Suprapubic skin (tissue), 4 donors: ENCODE measurements at regions not wholly inside any gene's neighbourhood (a gene's known extent, or its start where the extent isn't known, plus 50 kb on each side); places are given as distances from the start of the nearest gene placed in this dataset.

Source experiments
- DNase-seq, 2 donors: peaks; one replicate each; pipeline ENCODE4 v3.0.0-alpha.2; 2019; ENCODE audit warnings: low spot score in 2 of 2
- H3K27ac ChIP-seq: fragments of 200-600 bp; sonication (generic); one replicate; pipeline ENCODE4 v1.5.1; 2019
- H3K27me3 ChIP-seq: fragments of 200-600 bp; sonication (generic); one replicate; pipeline ENCODE4 v1.5.1; 2019
- H3K36me3 ChIP-seq: fragments of 200-600 bp; sonication (generic); one replicate; pipeline ENCODE4 v1.5.1; 2019
- H3K4me1 ChIP-seq: fragments of 200-600 bp; sonication (generic); one replicate; pipeline ENCODE4 v1.5.1; 2019
- H3K4me3 ChIP-seq: fragments of 200-600 bp; sonication (generic); one replicate; pipeline ENCODE4 v1.5.1; 2019; ENCODE audit warnings: mild to moderate bottlenecking
- H3K9me3 ChIP-seq: fragments of 200-600 bp; sonication (generic); one replicate; pipeline ENCODE4 v1.5.1; 2019
- EP300 ChIP-seq: sonication (generic); formaldehyde crosslinking; IDR thresholded peaks from one replicate; pipeline ENCODE4 v1.6.1; 2017; ENCODE audit warnings: antibody characterized with exemption
- POLR2A ChIP-seq, 2 donors: fragments of 450-650 bp; IDR thresholded peaks; one replicate each; pipeline ENCODE4 v1.6.1; 2017; ENCODE audit warnings: antibody characterized with exemption in 2 of 2, mild to moderate bottlenecking in 2 of 2, moderate library complexity in 2 of 2
- POLR2AphosphoS5 ChIP-seq, 3 donors: sonication (generic); formaldehyde crosslinking; IDR thresholded peaks; one replicate each; pipeline ENCODE4 v1.6.1; 2017; ENCODE audit warnings: antibody characterized with exemption in 3 of 3
- WGBS: methylation state at CpG from one replicate; pipeline ENCODE4 v1.1.5; 2018; 5-methylcytosine and 5-hydroxymethylcytosine counted together
- TF ChIP-seq, protein P1 (sequence below), 2 donors: fragments of 200-600 bp in 1 of 2; fragments of 450-650 bp in 1 of 2; sonication (generic) in 1 of 2; IDR thresholded peaks; one replicate each; pipeline ENCODE4 v1.5.1; 2016 to 2019; ENCODE audit warnings: antibody characterized with exemption in 2 of 2, mild to moderate bottlenecking in 1 of 2, moderate library complexity in 1 of 2

DNA sequence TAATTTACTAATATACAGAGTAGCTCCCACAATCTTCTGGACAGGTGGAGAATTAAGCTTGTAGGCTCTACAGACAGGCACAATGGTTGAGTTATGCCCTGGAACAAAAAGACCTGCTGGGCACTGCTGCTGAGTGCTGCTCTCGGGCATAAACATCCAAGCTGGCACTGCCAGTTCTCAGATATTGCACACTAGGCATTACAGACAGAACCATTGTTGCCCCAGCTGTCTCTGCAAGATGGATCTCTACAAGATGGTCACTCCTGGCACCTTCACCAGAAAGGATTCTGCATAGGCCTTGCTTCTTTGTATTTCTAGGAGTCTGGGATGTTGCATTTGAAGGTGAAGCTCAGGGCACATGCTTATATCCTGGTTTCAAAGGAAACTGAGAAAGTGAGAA, 527.1 kb downstream of the STIM2 start:
- Histone ChIP-seq H3K4me1 (no peaks in the 10 kb centered on the region), H3K4me3 (no peak overlapping the region), H3K27me3 (no peaks in the 10 kb centered on the region), H3K27ac (no peak overlapping the region), H3K9me3 (no peaks in the 10 kb centered on the region), H3K36me3 (no peaks in the 10 kb centered on the region)
- WGBS: 45% methylated on average over 1 of the region's 1 CpG
- TF ChIP-seq EP300 (no peak), POLR2A (IDR thresholded peaks at IDR 0.05) (no peak), POLR2AphosphoS5 (IDR thresholded peaks at IDR 0.05) (no peak)
- TF ChIP-seq, protein P1, sequence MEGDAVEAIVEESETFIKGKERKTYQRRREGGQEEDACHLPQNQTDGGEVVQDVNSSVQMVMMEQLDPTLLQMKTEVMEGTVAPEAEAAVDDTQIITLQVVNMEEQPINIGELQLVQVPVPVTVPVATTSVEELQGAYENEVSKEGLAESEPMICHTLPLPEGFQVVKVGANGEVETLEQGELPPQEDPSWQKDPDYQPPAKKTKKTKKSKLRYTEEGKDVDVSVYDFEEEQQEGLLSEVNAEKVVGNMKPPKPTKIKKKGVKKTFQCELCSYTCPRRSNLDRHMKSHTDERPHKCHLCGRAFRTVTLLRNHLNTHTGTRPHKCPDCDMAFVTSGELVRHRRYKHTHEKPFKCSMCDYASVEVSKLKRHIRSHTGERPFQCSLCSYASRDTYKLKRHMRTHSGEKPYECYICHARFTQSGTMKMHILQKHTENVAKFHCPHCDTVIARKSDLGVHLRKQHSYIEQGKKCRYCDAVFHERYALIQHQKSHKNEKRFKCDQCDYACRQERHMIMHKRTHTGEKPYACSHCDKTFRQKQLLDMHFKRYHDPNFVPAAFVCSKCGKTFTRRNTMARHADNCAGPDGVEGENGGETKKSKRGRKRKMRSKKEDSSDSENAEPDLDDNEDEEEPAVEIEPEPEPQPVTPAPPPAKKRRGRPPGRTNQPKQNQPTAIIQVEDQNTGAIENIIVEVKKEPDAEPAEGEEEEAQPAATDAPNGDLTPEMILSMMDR (IDR thresholded peaks at IDR 0.05): no peak
- DNase-seq: no peak

DNA sequence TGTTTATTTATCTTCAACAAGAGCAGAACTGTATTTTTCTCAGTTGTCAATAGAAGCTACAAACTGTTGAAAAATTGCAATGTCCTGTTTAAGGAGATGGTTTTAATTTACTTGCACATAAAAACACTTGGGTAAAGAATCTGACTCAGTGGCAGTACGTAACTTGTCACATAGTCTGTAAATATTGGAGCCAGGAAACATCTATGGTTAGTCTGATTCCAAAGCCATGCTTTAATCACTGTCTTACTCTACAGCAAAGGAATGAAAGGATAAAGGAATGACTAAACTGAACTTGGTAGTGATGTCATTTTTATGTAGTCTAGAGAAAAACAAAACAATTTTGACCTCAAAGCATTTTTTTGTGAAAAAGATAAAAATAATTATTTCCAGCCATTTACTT, 537.2 kb downstream of the STIM2 start:
- 54% methylated on average over 1 of the region's 1 CpG for WGBS

DNA sequence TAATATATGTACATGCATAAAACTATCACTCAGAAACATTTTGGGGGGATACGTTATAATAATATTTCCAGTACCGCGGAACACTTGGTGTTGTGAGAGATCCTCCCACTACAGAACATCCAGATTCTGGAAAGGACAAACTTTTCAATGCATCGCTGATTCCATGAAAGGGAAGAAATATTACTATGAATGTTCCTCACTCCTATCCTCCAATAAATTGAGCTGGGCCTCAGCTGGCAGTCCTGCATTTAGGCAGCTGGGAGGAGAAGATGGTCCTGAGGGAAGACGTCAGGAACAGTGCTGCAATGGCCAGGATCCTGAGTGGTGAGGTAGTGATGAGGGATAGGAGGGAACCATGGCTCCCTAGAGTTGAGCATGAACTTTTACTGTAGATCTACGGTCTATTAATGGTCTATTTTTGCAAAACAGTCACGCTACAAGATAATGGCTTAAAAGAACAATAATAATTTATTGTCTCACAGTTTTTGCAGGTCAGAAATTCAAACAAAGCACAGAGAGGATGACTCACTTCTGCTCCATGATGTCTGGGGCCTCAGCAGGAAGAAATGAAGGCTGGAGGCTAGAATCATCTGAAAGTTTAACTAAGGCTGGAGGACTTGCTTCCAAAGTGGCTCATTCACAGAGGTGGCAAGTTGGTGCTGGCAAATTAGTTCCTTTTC, 538.1 kb downstream of the STIM2 start:
- TF ChIP-seq POLR2A (IDR thresholded peaks at IDR 0.05): no peak
- TF ChIP-seq POLR2AphosphoS5 (IDR thresholded peaks at IDR 0.05): no peak
- TF ChIP-seq, protein P1 (IDR thresholded peaks at IDR 0.05): no peak
- TF ChIP-seq EP300: no peak
- no peaks in the 10 kb centered on the region for H3K36me3 ChIP-seq
- no peaks in the 10 kb centered on the region for H3K4me1 ChIP-seq
- no peaks in the 10 kb centered on the region for H3K27me3 ChIP-seq
- peaks cover 6% of the 10 kb centered on the region for H3K9me3 ChIP-seq
- no peak overlapping the region for H3K27ac ChIP-seq
- DNase-seq: no peak
- 83% methylated on average over 7 of the region's 7 CpGs for WGBS
- no peak overlapping the region for H3K4me3 ChIP-seq

More for the DNA sequence above, 537.2 kb downstream of the STIM2 start:
- no peaks in the 10 kb centered on the region for H3K36me3 ChIP-seq
- no peaks in the 10 kb centered on the region for H3K4me1 ChIP-seq
- no peaks in the 10 kb centered on the region for H3K27me3 ChIP-seq
- TF ChIP-seq POLR2A (IDR thresholded peaks at IDR 0.05) (no peak), EP300 (no peak), POLR2AphosphoS5 (IDR thresholded peaks at IDR 0.05) (no peak)
- TF ChIP-seq, protein P1 (IDR thresholded peaks at IDR 0.05): no peak
- H3K4me3 ChIP-seq: no peak overlapping the region
- peaks cover 4% of the 10 kb centered on the region for H3K9me3 ChIP-seq
- no peak overlapping the region for H3K27ac ChIP-seq
- no peak for DNase-seq

DNA sequence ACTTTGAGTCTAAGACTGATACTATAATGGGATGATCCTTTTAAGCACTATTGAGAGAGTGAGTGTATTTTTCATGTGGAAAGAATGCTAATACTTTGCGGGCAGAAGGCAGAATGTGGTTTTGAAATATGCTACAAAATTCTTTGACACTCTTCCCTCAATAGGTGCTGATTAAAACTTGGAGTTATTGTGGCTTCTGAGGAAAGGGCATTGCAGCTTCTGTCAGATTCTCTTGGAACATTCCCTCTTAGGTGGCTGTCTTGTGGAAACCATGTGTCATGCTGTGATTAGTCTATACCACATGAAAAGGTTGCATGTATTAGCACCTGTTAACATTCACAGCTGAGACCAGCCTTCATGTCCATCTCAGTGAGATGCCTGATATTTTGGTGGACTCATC, 547.0 kb downstream of the STIM2 start:
- Histone ChIP-seq H3K9me3 (peaks cover 9% of the 10 kb centered on the region), H3K4me1 (no peaks in the 10 kb centered on the region), H3K27ac (no peak overlapping the region), H3K27me3 (no peaks in the 10 kb centered on the region), H3K4me3 (no peak overlapping the region), H3K36me3 (no peaks in the 10 kb centered on the region)
- 95% methylated on average over 1 of the region's 1 CpG for WGBS
- TF ChIP-seq, protein P1 (IDR thresholded peaks at IDR 0.05): no peak
- no peak for TF ChIP-seq EP300
- TF ChIP-seq POLR2AphosphoS5 (IDR thresholded peaks at IDR 0.05): no peak
- no peak for TF ChIP-seq POLR2A (IDR thresholded peaks at IDR 0.05)
- no peak for DNase-seq

DNA sequence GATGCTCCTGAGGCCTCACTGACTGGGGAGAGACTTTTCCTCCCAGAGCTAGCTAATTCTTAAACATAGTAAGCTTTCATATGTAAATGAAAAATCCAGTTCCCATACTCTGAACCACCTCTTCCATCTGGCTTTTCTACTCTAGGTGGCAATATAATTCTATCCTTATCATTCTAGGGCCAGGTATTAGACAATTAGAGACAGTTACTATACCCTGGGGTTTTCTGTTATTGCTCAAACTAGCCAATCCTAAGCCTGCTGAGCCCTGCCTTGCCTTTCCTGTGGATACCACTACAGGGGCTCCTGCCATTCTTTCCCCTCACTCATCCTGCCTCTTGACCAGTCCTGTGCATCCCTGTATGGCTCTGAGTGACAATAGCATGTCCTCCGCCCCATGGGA, 552.0 kb downstream of the STIM2 start:
- Histone ChIP-seq H3K27me3 (no peaks in the 10 kb centered on the region), H3K4me3 (no peak overlapping the region), H3K36me3 (no peaks in the 10 kb centered on the region), H3K9me3 (no peaks in the 10 kb centered on the region), H3K27ac (no peak overlapping the region), H3K4me1 (no peaks in the 10 kb centered on the region)
- 94% methylated on average over 1 of the region's 1 CpG for WGBS
- DNase-seq: no peak
- TF ChIP-seq EP300 (no peak), POLR2A (IDR thresholded peaks at IDR 0.05) (no peak), POLR2AphosphoS5 (IDR thresholded peaks at IDR 0.05) (no peak)
